GM18858 (cell line): ENCODE measurements at regions not wholly inside any gene's neighbourhood (a gene's known extent, or its start where the extent isn't known, plus 50 kb on each side); places are given as distances from the start of the nearest gene placed in this dataset.
"Not testable (repeated sequence)": the region's sequence is repeated elsewhere in the genome, so short reads cannot be mapped to it uniquely, and the experiment has no call there.

Experiments
- ATAC-seq: cut with Tn5 transposase; IDR thresholded peaks from one replicate; pipeline ENCODE4 v1.9.1; 2021; ENCODE audit not compliant: unreplicated experiment

- ATAC-seq, result no peak
Measured at GRCh38 chr10:64103750-64104470, 582.7 kb downstream of the REEP3 start.

DNA sequence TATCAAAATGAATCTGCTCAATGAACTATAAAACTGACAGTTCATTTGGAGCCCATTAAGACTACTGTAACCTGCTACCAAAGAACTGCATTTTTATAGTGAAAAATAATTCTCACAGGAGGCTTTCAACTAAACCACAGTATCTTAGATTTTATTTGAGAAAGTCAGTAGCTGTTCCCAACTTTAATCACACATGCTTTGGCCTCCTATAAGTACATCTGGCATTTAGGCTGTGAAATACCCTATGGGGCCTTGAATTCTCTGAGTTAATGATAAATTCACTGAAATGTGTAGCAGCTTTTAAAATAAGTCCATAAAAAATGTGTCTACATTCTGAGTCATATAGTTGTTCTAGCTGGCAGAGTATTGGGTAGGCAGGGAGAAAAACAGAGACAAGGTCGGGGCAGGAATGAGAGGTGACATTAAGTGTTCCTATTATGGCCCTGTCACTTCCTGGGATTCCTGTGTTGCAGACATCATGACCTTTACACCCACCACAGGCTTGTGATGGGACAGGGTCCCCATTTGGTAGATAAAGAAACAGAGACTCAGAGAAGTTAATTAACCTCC lies 588.8 kb downstream of the REEP3 start:
- no peak for ATAC-seq

DNA sequence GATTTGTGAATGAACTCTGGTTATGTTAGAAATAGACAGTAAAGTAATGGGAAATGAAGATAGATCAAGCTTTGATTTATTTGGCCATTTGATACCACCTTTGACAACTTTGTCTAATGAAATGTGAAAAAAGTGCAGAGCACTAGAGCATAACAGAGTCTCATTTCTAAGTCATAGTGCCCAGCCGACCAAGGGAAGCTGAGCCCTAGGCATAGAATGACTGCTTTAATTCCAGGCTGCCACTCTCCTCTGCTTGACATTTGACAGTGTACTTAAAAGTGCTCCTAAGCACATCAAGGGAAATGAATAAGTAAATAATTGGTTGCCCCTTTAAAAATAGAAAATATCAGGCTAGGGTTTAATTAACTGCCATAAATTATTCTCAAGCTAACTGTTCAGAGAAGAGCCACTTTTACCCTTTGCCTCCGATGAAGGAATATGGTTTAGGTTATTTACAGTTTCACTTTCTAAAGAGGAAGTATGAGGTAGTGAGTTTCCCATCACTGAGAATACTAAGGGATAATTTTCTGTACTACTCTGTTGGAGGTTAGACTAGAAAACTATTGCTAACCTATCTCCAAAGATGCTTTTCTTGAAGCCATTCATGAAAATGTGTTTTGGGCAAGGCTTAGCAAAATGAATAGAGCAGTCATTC lies 591.6 kb downstream of the REEP3 start:
- no peak for ATAC-seq

- ATAC-seq, result no peak
Measured at GRCh38 chr10:64113375-64113774, 592.2 kb downstream of the REEP3 start.

- ATAC-seq, result no peak
Measured at GRCh38 chr10:64113792-64114191, 592.6 kb downstream of the REEP3 start.

DNA sequence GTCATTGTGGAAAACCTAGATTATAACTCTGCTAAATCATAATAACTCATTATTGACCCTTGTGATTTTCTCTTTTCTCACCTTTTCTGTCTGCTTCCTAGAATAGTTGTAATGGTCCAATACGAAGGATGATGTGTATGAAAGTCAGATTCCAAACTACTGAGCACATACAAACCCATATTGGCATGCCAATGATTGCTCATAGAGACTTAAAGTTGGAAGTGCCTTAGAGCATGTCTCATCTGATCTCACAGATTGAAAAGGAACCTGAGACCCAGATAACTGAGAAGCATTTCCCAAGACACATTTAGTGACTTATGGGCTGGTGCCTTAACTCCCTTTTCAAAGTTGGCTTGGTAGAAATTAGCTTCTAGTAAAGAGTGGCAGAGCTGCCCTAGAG lies 594.3 kb downstream of the REEP3 start:
- ATAC-seq, result no peak

GRCh38 chr10:64115908-64116643 lies 594.9 kb downstream of the REEP3 start:
- no peak for ATAC-seq

- ATAC-seq, result no peak
Measured at GRCh38 chr10:64116707-64117106, 595.5 kb downstream of the REEP3 start.

- no peak for ATAC-seq
Measured at GRCh38 chr10:64118736-64119135, 597.5 kb downstream of the REEP3 start.

DNA sequence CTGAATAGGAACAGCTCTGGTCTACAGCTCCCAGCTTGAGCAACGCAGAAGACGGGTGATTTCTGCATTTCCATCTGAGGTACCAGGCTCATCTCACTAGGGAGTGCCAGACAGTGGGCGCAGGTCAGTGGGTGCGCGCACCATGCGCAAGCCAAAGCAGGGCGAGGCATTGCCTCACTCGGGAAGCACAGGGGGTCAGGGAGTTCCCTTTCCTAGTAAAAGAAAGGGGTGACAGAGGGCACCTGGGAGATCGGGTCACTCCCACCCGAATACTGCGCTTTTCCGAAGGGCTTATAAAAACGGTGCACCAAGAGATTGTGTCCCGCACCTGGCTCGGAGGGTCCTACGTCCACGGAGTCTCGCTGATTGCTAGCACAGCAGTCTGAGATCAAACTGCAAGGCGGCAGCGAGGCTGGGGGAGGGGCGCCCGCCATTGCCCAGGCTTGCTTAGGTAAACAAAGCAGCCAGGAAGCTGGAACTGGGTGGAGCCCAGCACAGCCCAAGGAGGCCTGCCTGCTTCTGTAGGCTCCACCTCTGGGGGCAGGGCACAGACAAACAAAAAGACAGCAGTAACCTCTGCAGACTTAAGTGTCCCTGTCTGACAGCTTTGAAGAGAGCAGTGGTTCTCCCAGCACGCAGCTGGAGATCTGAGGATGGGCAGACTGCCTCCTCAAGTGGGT lies 599.2 kb downstream of the REEP3 start:
- not testable (repeated sequence) for ATAC-seq

- ATAC-seq, result no peak
Measured at GRCh38 chr10:64130152-64130551, 609.0 kb downstream of the REEP3 start.

GRCh38 chr10:64134676-64135075 lies 613.5 kb downstream of the REEP3 start:
- no peak for ATAC-seq

DNA sequence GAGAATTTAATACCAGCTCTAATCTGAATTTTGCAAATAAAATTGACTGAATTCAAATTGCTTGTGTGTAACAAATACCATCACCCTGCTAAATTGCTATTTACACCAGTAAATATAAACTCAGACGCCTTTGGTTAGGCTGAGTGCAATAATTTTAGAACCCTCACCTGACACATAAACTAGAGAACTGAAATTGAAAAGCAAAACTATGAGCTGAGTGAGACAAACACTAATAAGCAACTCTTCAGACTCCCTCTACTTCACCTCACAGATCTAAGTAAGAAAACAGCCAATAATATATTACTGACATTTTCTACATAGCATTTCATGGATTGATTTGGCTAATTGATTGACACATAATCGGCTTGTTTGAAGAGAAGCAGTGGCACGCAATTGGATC lies 621.2 kb downstream of the REEP3 start:
- no peak for ATAC-seq

GRCh38 chr10:64148607-64149006 lies 627.4 kb downstream of the REEP3 start:
- no peak for ATAC-seq

GRCh38 chr10:64156166-64156565 lies 635.0 kb downstream of the REEP3 start:
- ATAC-seq, result no peak

- ATAC-seq, result no peak
Measured at GRCh38 chr10:64158551-64158950, 637.4 kb downstream of the REEP3 start.

GRCh38 chr10:64159910-64160872 lies 639.0 kb downstream of the REEP3 start:
- ATAC-seq, result no peak

GRCh38 chr10:64170791-64171190 lies 649.6 kb downstream of the REEP3 start:
- ATAC-seq, result no peak

- ATAC-seq, result no peak
Measured at GRCh38 chr10:64173826-64174225, 652.6 kb downstream of the REEP3 start.

DNA sequence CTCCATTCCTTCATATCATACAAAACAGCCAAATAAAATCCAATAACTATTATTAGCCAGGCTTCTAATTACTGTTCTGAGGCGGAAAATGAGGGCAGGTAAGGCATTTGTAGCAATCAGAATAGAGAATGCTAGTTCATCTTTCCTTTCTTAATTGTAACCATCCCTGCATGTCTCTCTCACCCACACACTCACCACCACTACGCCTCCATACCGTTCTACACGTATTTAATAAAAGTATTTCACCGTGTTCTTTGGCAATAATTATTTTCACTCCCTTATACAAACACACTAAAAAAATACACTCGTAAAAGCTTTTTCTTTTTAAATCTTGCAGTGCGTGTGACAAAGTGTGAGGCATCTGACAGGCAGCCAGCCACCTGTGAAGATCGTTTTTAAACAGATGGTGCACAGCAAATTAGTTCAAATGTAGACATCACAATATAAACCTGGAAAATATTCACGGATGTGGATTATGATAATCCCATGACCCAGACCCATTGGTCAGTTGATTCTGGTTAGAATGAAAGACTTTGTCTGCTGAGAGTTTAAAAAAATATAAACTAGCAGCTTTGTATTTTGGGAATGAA lies 653.6 kb downstream of the REEP3 start:
- ATAC-seq, result no peak
